Smooth muscle cell (in vitro differentiated cells): ENCODE measurements at regions not wholly inside any gene's neighbourhood (a gene's known extent, or its start where the extent isn't known, plus 50 kb on each side); places are given as distances from the start of the nearest gene placed in this dataset.

Experiments used
- DNase-seq: peaks from one replicate; lab custom pipeline; 2025; ENCODE audit not compliant: unreplicated experiment; lab: John Stamatoyannopoulos, UW
- H2AFZ ChIP-seq: fragments of 200-600 bp; sonication (generic); 2 replicates; pipeline ENCODE4 v1.6.0; 2016; ENCODE audit warnings: antibody characterized with exemption, low read depth, mild to moderate bottlenecking
- H3F3A ChIP-seq: fragments of 200-600 bp; sonication (generic); 2 replicates; pipeline ENCODE4 v1.6.0; 2017; ENCODE audit warnings: antibody characterized with exemption, low read depth
- H3K27ac ChIP-seq: fragments of 200-600 bp; sonication (generic); 2 replicates; pipeline ENCODE4 v1.5.1; 2016; ENCODE audit warnings: low read depth, mild to moderate bottlenecking
- H3K27me3 ChIP-seq: fragments of 200-600 bp; sonication (generic); 2 replicates; pipeline ENCODE4 v1.6.1; 2016; ENCODE audit warnings: low read depth, mild to moderate bottlenecking
- H3K36me3 ChIP-seq: fragments of 200-600 bp; sonication (generic); 2 replicates; pipeline ENCODE4 v1.5.1; 2016; ENCODE audit warnings: low read depth
- H3K4me1 ChIP-seq: fragments of 200-600 bp; sonication (generic); 2 replicates; pipeline ENCODE4 v1.5.1; 2016; ENCODE audit warnings: low read depth
- H3K4me2 ChIP-seq: fragments of 200-600 bp; sonication (generic); 2 replicates; pipeline ENCODE4 v1.6.0; 2016; ENCODE audit warnings: mild to moderate bottlenecking
- H3K4me3 ChIP-seq: fragments of 200-600 bp; sonication (generic); 2 replicates; pipeline ENCODE4 v1.5.1; 2016; ENCODE audit warnings: mild to moderate bottlenecking
- H3K79me2 ChIP-seq: fragments of 200-600 bp; sonication (generic); 2 replicates; pipeline ENCODE4 v1.6.0; 2016; ENCODE audit warnings: low read depth, mild to moderate bottlenecking
- H3K9ac ChIP-seq: fragments of 200-600 bp; sonication (generic); 2 replicates; pipeline ENCODE4 v1.6.0; 2016; ENCODE audit warnings: low read depth
- H3K9me3 ChIP-seq: fragments of 200-600 bp; sonication (generic); replicated peaks from 2 replicates; pipeline ENCODE4 v1.5.1; 2016; ENCODE audit warnings: low read depth
- H4K20me1 ChIP-seq: fragments of 200-600 bp; sonication (generic); 2 replicates; pipeline ENCODE4 v1.6.0; 2016; ENCODE audit warnings: low read depth
- WGBS: methylation state at CpG from one replicate; pipeline ENCODE4 v1.1.7; 2016; ENCODE audit warnings: low lambda C conversion rate; 5-methylcytosine and 5-hydroxymethylcytosine counted together
- TF ChIP-seq, protein P1 (sequence below): fragments of 200-600 bp; sonication (generic); IDR thresholded peaks from 2 replicates; pipeline ENCODE4 v1.5.1; 2017; ENCODE audit warnings: borderline replicate concordance, mild to moderate bottlenecking, antibody characterized with exemption; ENCODE audit not compliant: insufficient read depth, poor library complexity, severe bottlenecking

DNA sequence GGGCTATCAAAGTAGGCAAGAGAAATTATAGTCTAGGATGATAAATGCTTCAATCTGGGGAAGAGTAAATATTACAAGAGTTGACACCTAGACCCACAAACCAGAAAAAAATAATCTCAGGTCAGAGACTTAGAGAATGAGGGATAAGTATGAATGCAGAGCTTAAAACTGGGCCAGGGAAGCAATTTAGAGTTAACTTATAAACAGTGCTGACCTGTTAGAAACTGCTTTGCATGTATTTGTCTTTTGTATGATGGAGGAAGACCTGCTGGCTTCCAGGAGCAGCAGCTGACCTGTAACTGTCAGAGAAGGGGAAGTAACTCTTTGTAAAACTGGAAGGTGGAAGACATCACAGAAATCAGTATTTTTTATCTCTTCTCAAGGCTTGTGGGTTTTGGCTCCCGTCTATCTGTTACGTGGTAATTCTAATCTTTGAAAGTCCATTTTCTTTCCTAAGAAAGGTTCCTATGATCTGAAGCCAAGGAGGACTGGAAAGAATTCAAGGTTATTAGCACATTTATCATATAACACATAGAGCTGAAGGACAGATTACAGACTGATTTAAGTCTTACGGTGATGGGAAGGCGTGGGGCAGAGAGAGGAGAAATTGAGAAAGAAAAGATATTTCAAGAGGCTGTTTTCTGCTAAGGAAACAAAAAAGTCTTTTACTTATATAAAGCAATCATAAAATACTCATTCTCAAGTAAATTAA lies 114.7 kb upstream of the ADAMTS19 start:
- no peak overlapping the region for H3K9ac ChIP-seq
- H3K4me2 ChIP-seq = no peak overlapping the region
- 52% methylated on average over 4 of the region's 4 CpGs for WGBS
- no peaks in the 10 kb centered on the region for H3K36me3 ChIP-seq
- no peaks in the 10 kb centered on the region for H3K9me3 ChIP-seq
- H3F3A ChIP-seq = no peaks in the 10 kb centered on the region
- DNase-seq = no peak
- H3K27me3 ChIP-seq = no peaks in the 10 kb centered on the region
- no peaks in the 10 kb centered on the region for H4K20me1 ChIP-seq
- H3K27ac ChIP-seq = no peak overlapping the region
- TF ChIP-seq, protein P1, sequence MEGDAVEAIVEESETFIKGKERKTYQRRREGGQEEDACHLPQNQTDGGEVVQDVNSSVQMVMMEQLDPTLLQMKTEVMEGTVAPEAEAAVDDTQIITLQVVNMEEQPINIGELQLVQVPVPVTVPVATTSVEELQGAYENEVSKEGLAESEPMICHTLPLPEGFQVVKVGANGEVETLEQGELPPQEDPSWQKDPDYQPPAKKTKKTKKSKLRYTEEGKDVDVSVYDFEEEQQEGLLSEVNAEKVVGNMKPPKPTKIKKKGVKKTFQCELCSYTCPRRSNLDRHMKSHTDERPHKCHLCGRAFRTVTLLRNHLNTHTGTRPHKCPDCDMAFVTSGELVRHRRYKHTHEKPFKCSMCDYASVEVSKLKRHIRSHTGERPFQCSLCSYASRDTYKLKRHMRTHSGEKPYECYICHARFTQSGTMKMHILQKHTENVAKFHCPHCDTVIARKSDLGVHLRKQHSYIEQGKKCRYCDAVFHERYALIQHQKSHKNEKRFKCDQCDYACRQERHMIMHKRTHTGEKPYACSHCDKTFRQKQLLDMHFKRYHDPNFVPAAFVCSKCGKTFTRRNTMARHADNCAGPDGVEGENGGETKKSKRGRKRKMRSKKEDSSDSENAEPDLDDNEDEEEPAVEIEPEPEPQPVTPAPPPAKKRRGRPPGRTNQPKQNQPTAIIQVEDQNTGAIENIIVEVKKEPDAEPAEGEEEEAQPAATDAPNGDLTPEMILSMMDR = no peak
- H3K79me2 ChIP-seq = no peaks in the 10 kb centered on the region
- no peaks in the 10 kb centered on the region for H3K4me1 ChIP-seq
- no peak overlapping the region for H3K4me3 ChIP-seq
- H2AFZ ChIP-seq = no peak overlapping the region

DNA sequence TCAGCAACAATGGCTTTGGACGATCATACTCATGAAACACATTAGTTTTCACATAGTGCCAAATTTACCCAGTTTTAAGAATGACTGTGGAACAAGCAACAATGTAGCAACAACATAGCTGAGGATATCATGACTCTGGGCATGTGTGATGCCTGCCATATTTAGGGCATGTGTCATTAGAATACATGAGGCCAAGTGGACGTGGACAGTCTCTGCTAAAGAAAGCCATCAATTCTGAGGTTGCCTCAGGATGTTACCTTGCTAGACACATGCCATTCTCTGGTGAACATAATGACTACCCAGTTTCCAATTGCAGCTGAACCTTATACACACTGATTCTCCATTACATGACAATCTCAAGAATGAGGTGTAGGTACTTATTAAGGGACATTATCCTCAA lies 103.3 kb upstream of the ADAMTS19 start:
- Histone ChIP-seq H4K20me1 (no peaks in the 10 kb centered on the region), H3F3A (no peaks in the 10 kb centered on the region), H3K79me2 (no peaks in the 10 kb centered on the region), H3K4me3 (no peak overlapping the region), H3K36me3 (no peaks in the 10 kb centered on the region), H3K27me3 (no peaks in the 10 kb centered on the region), H3K27ac (no peak overlapping the region), H3K4me1 (no peaks in the 10 kb centered on the region), H2AFZ (no peak overlapping the region), H3K4me2 (no peak overlapping the region), H3K9ac (no peak overlapping the region), H3K9me3 (no peaks in the 10 kb centered on the region)
- TF ChIP-seq, protein P1 = no peak
- no peak for DNase-seq
- 60% methylated on average over 2 of the region's 2 CpGs for WGBS

DNA sequence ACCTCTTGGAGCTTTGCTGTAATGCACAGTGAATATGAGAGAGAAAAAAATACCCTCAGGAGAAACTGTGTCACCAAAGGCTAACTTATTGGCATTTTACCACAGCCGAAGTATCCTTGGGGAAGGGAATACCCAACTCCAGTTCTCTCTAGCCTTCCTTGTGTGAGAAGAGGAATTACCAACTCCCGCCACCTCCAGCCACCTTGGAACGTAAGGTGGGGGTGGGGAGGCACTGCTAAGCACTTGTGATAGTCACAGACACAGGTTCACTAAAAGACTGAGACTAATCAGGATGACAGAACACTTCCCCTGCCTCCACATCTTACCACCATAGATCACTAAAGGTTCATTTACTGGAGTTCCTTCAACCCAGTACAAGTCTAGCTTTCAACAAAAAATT lies 102.0 kb upstream of the ADAMTS19 start:
- H2AFZ ChIP-seq = no peak overlapping the region
- H3K4me2 ChIP-seq = no peak overlapping the region
- peaks cover 5% of the 10 kb centered on the region for H3K4me1 ChIP-seq
- no peaks in the 10 kb centered on the region for H3F3A ChIP-seq
- no peaks in the 10 kb centered on the region for H3K79me2 ChIP-seq
- no peaks in the 10 kb centered on the region for H3K9me3 ChIP-seq
- no peak overlapping the region for H3K27ac ChIP-seq
- no peaks in the 10 kb centered on the region for H4K20me1 ChIP-seq
- no peak for DNase-seq
- no peaks in the 10 kb centered on the region for H3K36me3 ChIP-seq
- H3K4me3 ChIP-seq = no peak overlapping the region
- no peak overlapping the region for H3K9ac ChIP-seq
- TF ChIP-seq, protein P1 = no peak
- 69% methylated on average over 3 of the region's 3 CpGs for WGBS
- H3K27me3 ChIP-seq = no peaks in the 10 kb centered on the region

DNA sequence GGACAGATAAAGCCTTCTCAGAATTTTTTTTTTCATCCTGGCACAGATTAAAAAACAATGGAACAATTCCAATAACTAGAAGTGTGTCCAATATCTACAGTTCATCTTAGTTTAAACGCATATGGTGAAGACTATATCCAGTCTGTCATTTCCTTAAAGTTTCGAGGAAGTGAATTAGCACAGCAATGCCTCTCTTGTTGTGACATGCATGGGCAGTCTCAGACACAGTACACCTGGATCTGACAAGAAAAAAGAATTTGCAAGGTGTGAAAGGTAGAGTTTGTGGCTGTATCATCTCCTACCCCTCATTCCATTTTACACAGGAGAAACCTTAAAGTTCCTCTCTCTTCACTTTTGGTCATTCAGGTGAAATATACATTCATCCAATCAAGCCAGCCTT lies 100.6 kb upstream of the ADAMTS19 start:
- Histone ChIP-seq H3K4me2 (no peak overlapping the region), H2AFZ (no peak overlapping the region), H3K9ac (no peak overlapping the region), H3K27me3 (no peaks in the 10 kb centered on the region), H3K4me3 (no peak overlapping the region), H4K20me1 (no peaks in the 10 kb centered on the region), H3K79me2 (no peaks in the 10 kb centered on the region), H3F3A (no peaks in the 10 kb centered on the region), H3K27ac (no peak overlapping the region), H3K9me3 (no peaks in the 10 kb centered on the region), H3K36me3 (no peaks in the 10 kb centered on the region), H3K4me1 (peaks cover 5% of the 10 kb centered on the region)
- 71% methylated on average over 2 of the region's 2 CpGs for WGBS
- TF ChIP-seq, protein P1 = no peak
- DNase-seq = no peak
